H1 (cell line): ENCODE measurements at regions not wholly inside any gene's neighbourhood (a gene's known extent, or its start where the extent isn't known, plus 50 kb on each side); places are given as distances from the start of the nearest gene placed in this dataset.

ENCODE experiments used
- TAF1 ChIP-seq: IDR thresholded peaks from 2 replicates; pipeline ENCODE4 v1.6.1; 2011; ENCODE audit warnings: mild to moderate bottlenecking, low read depth, low read length
- TF ChIP-seq, protein P1 (sequence below): fragments of 300-600 bp; sonication (generic); IDR thresholded peaks from 2 replicates; pipeline ENCODE4 v1.7.1; 2012; ENCODE audit warnings: low read length, moderate library complexity, mild to moderate bottlenecking, inconsistent platforms; ENCODE audit not compliant: insufficient replicate concordance

GRCh38 chr3:190970560-190970959, 108.1 kb upstream of the GMNC start (continued):
- TF ChIP-seq, protein P1, sequence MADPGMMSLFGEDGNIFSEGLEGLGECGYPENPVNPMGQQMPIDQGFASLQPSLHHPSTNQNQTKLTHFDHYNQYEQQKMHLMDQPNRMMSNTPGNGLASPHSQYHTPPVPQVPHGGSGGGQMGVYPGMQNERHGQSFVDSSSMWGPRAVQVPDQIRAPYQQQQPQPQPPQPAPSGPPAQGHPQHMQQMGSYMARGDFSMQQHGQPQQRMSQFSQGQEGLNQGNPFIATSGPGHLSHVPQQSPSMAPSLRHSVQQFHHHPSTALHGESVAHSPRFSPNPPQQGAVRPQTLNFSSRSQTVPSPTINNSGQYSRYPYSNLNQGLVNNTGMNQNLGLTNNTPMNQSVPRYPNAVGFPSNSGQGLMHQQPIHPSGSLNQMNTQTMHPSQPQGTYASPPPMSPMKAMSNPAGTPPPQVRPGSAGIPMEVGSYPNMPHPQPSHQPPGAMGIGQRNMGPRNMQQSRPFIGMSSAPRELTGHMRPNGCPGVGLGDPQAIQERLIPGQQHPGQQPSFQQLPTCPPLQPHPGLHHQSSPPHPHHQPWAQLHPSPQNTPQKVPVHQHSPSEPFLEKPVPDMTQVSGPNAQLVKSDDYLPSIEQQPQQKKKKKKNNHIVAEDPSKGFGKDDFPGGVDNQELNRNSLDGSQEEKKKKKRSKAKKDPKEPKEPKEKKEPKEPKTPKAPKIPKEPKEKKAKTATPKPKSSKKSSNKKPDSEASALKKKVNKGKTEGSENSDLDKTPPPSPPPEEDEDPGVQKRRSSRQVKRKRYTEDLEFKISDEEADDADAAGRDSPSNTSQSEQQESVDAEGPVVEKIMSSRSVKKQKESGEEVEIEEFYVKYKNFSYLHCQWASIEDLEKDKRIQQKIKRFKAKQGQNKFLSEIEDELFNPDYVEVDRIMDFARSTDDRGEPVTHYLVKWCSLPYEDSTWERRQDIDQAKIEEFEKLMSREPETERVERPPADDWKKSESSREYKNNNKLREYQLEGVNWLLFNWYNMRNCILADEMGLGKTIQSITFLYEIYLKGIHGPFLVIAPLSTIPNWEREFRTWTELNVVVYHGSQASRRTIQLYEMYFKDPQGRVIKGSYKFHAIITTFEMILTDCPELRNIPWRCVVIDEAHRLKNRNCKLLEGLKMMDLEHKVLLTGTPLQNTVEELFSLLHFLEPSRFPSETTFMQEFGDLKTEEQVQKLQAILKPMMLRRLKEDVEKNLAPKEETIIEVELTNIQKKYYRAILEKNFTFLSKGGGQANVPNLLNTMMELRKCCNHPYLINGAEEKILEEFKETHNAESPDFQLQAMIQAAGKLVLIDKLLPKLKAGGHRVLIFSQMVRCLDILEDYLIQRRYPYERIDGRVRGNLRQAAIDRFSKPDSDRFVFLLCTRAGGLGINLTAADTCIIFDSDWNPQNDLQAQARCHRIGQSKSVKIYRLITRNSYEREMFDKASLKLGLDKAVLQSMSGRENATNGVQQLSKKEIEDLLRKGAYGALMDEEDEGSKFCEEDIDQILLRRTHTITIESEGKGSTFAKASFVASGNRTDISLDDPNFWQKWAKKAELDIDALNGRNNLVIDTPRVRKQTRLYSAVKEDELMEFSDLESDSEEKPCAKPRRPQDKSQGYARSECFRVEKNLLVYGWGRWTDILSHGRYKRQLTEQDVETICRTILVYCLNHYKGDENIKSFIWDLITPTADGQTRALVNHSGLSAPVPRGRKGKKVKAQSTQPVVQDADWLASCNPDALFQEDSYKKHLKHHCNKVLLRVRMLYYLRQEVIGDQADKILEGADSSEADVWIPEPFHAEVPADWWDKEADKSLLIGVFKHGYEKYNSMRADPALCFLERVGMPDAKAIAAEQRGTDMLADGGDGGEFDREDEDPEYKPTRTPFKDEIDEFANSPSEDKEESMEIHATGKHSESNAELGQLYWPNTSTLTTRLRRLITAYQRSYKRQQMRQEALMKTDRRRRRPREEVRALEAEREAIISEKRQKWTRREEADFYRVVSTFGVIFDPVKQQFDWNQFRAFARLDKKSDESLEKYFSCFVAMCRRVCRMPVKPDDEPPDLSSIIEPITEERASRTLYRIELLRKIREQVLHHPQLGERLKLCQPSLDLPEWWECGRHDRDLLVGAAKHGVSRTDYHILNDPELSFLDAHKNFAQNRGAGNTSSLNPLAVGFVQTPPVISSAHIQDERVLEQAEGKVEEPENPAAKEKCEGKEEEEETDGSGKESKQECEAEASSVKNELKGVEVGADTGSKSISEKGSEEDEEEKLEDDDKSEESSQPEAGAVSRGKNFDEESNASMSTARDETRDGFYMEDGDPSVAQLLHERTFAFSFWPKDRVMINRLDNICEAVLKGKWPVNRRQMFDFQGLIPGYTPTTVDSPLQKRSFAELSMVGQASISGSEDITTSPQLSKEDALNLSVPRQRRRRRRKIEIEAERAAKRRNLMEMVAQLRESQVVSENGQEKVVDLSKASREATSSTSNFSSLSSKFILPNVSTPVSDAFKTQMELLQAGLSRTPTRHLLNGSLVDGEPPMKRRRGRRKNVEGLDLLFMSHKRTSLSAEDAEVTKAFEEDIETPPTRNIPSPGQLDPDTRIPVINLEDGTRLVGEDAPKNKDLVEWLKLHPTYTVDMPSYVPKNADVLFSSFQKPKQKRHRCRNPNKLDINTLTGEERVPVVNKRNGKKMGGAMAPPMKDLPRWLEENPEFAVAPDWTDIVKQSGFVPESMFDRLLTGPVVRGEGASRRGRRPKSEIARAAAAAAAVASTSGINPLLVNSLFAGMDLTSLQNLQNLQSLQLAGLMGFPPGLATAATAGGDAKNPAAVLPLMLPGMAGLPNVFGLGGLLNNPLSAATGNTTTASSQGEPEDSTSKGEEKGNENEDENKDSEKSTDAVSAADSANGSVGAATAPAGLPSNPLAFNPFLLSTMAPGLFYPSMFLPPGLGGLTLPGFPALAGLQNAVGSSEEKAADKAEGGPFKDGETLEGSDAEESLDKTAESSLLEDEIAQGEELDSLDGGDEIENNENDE, result no peak
- TF ChIP-seq TAF1, result no peak
